ENCODE measurements at regions not wholly inside any gene's neighbourhood (a gene's known extent, or its start where the extent isn't known, plus 50 kb on each side); places are given as distances from the start of the nearest gene placed in this dataset.
"Not testable (repeated sequence)": the region's sequence is repeated elsewhere in the genome, so short reads cannot be mapped to it uniquely, and the experiment has no call there.

- no peaks in the 10 kb centered on the region for H3K4me1 ChIP-seq
- no peak for TF ChIP-seq POLR2A (IDR thresholded peaks at IDR 0.05)
- TF ChIP-seq CTCF (IDR thresholded peaks at IDR 0.05): no peak
- no peaks in the 10 kb centered on the region for H3K9me3 ChIP-seq
- H3K36me3 ChIP-seq: no peaks in the 10 kb centered on the region
- no peak overlapping the region for H3K4me3 ChIP-seq (replicated peaks in 1 of 3)
- H3K27ac ChIP-seq: no peak overlapping the region
- DNase-seq: no peak
- H3K27me3 ChIP-seq: no peaks in the 10 kb centered on the region
- intact Hi-C loops (cut with DNase I): no loop called here
Observed at GRCh38 chr13:68897331-68897928, 1210.2 kb upstream of the ATXN8OS start.

GRCh38 chr13:68895696-68896095 lies 1211.9 kb upstream of the ATXN8OS start:
- intact Hi-C loops (cut with DNase I): no loop called here
- TF ChIP-seq CTCF (IDR thresholded peaks at IDR 0.05) (no peak), POLR2A (IDR thresholded peaks at IDR 0.05) (no peak)
- no peak overlapping the region for H3K4me3 ChIP-seq (replicated peaks in 1 of 3)
- no peaks in the 10 kb centered on the region for H3K27me3 ChIP-seq
- no peak overlapping the region for H3K27ac ChIP-seq
- H3K36me3 ChIP-seq: no peaks in the 10 kb centered on the region
- H3K4me1 ChIP-seq: no peaks in the 10 kb centered on the region
- 100% methylated on average over 1 of the region's 1 CpG for WGBS, 2 donors
- H3K9me3 ChIP-seq: no peaks in the 10 kb centered on the region
- DNase-seq: no peak

GRCh38 chr13:68893721-68894120 lies 1213.9 kb upstream of the ATXN8OS start:
- H3K4me3 ChIP-seq (replicated peaks in 1 of 3); H3K27me3 ChIP-seq; H3K27ac ChIP-seq; DNase-seq; intact Hi-C loops (cut with DNase I); H3K36me3 ChIP-seq; H3K4me1 ChIP-seq; H3K9me3 ChIP-seq: not testable (repeated sequence)
- 33 to 63% methylated on average over 2 of the region's 2 CpGs for WGBS, 2 donors

- H3K4me3 ChIP-seq (replicated peaks in 1 of 3); H3K4me1 ChIP-seq; intact Hi-C loops (cut with DNase I); DNase-seq; H3K27me3 ChIP-seq; H3K36me3 ChIP-seq; H3K27ac ChIP-seq; H3K9me3 ChIP-seq: not testable (repeated sequence)
- 31 to 56% methylated on average over 3 of the region's 3 CpGs for WGBS, 2 donors
Observed at GRCh38 chr13:68892596-68892995, 1215.0 kb upstream of the ATXN8OS start.

GRCh38 chr13:68890101-68890500 lies 1217.5 kb upstream of the ATXN8OS start:
- H3K27ac ChIP-seq; DNase-seq; intact Hi-C loops (cut with DNase I); H3K36me3 ChIP-seq; H3K4me1 ChIP-seq; H3K9me3 ChIP-seq; H3K27me3 ChIP-seq; H3K4me3 ChIP-seq (replicated peaks in 1 of 3): not testable (repeated sequence)
- WGBS, 2 donors: 79 to 84% methylated on average over 7 of the region's 7 CpGs

GRCh38 chr13:68888832-68889231 lies 1218.8 kb upstream of the ATXN8OS start:
- Histone ChIP-seq H3K36me3 (no peaks in the 10 kb centered on the region), H3K9me3 (no peaks in the 10 kb centered on the region), H3K27me3 (no peaks in the 10 kb centered on the region), H3K4me3 (replicated peaks in 1 of 3) (no peak overlapping the region), H3K4me1 (no peaks in the 10 kb centered on the region), H3K27ac (no peak overlapping the region)
- intact Hi-C loops (cut with DNase I): no loop called here
- TF ChIP-seq POLR2A (IDR thresholded peaks at IDR 0.05) (no peak), CTCF (IDR thresholded peaks at IDR 0.05) (no peak)
- 93% methylated on average over 4 of the region's 4 CpGs for WGBS, 2 donors
- DNase-seq: no peak

GRCh38 chr13:68872338-68872737 lies 1235.3 kb upstream of the ATXN8OS start:
- WGBS, 2 donors: 92 to 93% methylated on average over 2 of the region's 2 CpGs
- Histone ChIP-seq H3K27ac (no peak overlapping the region), H3K36me3 (no peaks in the 10 kb centered on the region), H3K4me1 (no peaks in the 10 kb centered on the region), H3K4me3 (replicated peaks in 1 of 3) (no peak overlapping the region), H3K9me3 (no peaks in the 10 kb centered on the region), H3K27me3 (no peaks in the 10 kb centered on the region)
- intact Hi-C loops (cut with DNase I): no loop called here
- TF ChIP-seq CTCF (IDR thresholded peaks at IDR 0.05) (no peak), POLR2A (IDR thresholded peaks at IDR 0.05) (no peak)
- DNase-seq: no peak
